BJ (cell line): ENCODE measurements at regions not wholly inside any gene's neighbourhood (a gene's known extent, or its start where the extent isn't known, plus 50 kb on each side); places are given as distances from the start of the nearest gene placed in this dataset.

Experiments used
- CTCF ChIA-PET: fragments of 350-600 bp; formaldehyde crosslinking; extraction: SDS; loops from one replicate; lab custom pipeline; 2021; ENCODE audit warnings: antibody characterized with exemption, inconsistent platforms; lab: Yijun Ruan, JAX
- POLR2A ChIA-PET: fragments of 300-600 bp; sonication (Branson Sonifier 250); formaldehyde crosslinking; extraction: SDS; loops from one replicate; lab custom pipeline; 2021; ENCODE audit warnings: antibody characterized with exemption; lab: Charles Lee
- DNase-seq: peaks from one replicate; pipeline ENCODE4 v3.0.0-alpha.2; 2011; ENCODE audit warnings: low read depth
- H3K27me3 ChIP-seq: 2 replicates; pipeline ENCODE4 v1.6.0; 2011; ENCODE audit warnings: low read length; ENCODE audit not compliant: control insufficient read depth, insufficient read depth
- H3K36me3 ChIP-seq: 2 replicates; pipeline ENCODE4 v1.5.1; 2011; ENCODE audit warnings: low read length; ENCODE audit not compliant: control insufficient read depth, insufficient read depth
- H3K4me3 ChIP-seq: 2 replicates; pipeline ENCODE4 v1.5.1; 2011; ENCODE audit warnings: low read depth, mild to moderate bottlenecking, control low read depth, low read length
- CTCF ChIP-seq: IDR thresholded peaks from 2 replicates; pipeline ENCODE4 v1.5.1; 2011; ENCODE audit warnings: low read depth, mild to moderate bottlenecking, control low read depth, inconsistent platforms, low read length, moderate library complexity; ENCODE audit not compliant: insufficient read depth

DNA sequence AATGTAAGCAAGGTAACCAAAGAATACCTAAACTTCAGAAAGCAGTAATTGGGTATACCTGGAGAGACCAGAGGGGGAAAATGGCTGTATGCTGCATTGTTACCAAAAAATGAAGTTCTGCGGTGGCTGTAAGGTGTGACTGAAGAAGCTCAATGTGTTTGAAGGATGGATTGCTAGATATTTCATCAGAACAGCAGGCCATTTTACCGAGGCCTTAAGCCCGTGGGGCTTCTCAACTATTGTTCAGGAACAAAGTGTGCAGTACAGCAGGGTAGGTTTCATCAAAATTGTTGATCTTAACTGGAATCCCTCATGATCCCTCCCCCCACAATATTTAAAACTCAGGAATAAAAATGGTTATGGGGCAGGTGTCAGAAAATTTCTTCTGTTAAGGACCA lies 204.0 kb upstream of the GHITM start:
- ChIA-PET CTCF (no interaction called here), POLR2A (no interaction called here)
- DNase-seq = no peak
- no peaks in the 10 kb centered on the region for H3K27me3 ChIP-seq
- H3K36me3 ChIP-seq = no peaks in the 10 kb centered on the region
- H3K4me3 ChIP-seq = no peak overlapping the region
- TF ChIP-seq CTCF = no peak

GRCh38 chr10:83935911-83936310 lies 203.4 kb upstream of the GHITM start:
- H3K36me3 ChIP-seq = no peaks in the 10 kb centered on the region
- H3K27me3 ChIP-seq = no peaks in the 10 kb centered on the region
- TF ChIP-seq CTCF = no peak
- no peak overlapping the region for H3K4me3 ChIP-seq
- no peak for DNase-seq
- CTCF ChIA-PET = no interaction called here
- POLR2A ChIA-PET = no interaction called here

DNA sequence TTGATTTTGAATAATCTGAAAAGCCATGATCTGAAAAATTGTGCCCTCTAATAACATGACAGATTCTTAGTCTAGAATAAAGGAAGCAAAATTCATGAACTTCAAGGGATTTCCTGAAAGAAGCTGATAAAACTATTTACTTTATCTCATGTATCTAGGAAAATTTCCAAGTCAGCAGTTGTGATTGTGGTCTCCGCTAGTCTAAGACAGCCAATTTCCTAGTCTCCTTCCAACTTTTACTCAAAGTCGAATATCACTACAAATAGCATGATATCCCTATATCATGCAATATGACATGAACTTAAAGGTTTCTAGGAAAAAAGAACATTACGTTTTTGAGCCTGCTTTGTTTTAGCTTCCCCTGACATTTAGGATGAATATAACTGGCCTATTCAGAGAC lies 202.1 kb upstream of the GHITM start:
- TF ChIP-seq CTCF = no peak
- Histone ChIP-seq H3K4me3 (no peak overlapping the region), H3K36me3 (no peaks in the 10 kb centered on the region), H3K27me3 (no peaks in the 10 kb centered on the region)
- CTCF ChIA-PET = no interaction called here
- POLR2A ChIA-PET = no interaction called here
- no peak for DNase-seq

DNA sequence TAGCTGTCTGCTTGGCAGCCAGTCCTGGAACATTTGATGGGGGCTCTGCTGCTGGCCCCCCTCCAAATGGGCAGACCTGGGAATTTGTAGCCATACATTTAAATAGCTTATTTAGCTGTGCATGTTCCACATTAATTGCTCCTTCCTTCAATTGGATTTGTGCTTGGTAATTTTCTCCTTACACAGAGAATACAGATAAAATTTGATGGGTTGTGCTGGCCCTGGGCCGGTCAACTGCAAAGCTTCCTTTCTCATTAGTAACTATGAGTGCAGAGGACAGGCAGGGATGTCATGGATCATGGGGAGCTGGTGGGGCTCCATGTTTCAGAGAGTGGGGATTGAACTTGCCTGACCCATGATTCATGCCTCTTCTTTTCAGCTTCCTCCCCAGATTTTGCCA lies 201.5 kb upstream of the GHITM start:
- ChIA-PET CTCF (no interaction called here), POLR2A (no interaction called here)
- H3K4me3 ChIP-seq = no peak overlapping the region
- no peak for DNase-seq
- no peaks in the 10 kb centered on the region for H3K36me3 ChIP-seq
- no peaks in the 10 kb centered on the region for H3K27me3 ChIP-seq
- TF ChIP-seq CTCF = no peak

GRCh38 chr10:83941189-83941588 lies 198.1 kb upstream of the GHITM start:
- DNase-seq = no peak
- TF ChIP-seq CTCF = no peak
- Histone ChIP-seq H3K36me3 (no peaks in the 10 kb centered on the region), H3K27me3 (no peaks in the 10 kb centered on the region), H3K4me3 (no peak overlapping the region)
- CTCF ChIA-PET = no interaction called here
- POLR2A ChIA-PET = no interaction called here
